GF-D8 (cell line): ENCODE measurements at regions not wholly inside any gene's neighbourhood (a gene's known extent, or its start where the extent isn't known, plus 50 kb on each side); places are given as distances from the start of the nearest gene placed in this dataset.

Experiments used
- DNase-seq: peaks from one replicate; lab custom pipeline; 2025; lab: John Stamatoyannopoulos, UW

DNA sequence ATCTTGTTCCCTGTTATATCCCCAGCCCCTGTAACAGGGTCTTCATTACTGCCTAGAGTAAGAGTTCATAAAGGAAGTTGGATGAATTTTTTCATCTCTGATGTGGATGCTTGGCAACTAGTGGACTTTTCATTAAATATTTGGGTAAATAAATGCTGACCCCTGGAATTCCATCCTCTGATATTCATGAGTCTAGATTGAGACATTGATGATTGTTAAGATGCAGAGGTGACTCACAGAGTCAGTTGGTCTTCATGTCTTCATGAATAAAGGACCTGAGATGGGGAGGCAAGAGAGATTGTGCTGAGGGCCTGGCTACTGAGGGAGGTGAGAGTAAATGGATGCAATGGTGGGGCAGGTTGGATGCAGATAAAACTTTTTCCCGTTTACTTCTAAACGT lies 132.7 kb upstream of the NT5C1B start:
- DNase-seq = no peak

DNA sequence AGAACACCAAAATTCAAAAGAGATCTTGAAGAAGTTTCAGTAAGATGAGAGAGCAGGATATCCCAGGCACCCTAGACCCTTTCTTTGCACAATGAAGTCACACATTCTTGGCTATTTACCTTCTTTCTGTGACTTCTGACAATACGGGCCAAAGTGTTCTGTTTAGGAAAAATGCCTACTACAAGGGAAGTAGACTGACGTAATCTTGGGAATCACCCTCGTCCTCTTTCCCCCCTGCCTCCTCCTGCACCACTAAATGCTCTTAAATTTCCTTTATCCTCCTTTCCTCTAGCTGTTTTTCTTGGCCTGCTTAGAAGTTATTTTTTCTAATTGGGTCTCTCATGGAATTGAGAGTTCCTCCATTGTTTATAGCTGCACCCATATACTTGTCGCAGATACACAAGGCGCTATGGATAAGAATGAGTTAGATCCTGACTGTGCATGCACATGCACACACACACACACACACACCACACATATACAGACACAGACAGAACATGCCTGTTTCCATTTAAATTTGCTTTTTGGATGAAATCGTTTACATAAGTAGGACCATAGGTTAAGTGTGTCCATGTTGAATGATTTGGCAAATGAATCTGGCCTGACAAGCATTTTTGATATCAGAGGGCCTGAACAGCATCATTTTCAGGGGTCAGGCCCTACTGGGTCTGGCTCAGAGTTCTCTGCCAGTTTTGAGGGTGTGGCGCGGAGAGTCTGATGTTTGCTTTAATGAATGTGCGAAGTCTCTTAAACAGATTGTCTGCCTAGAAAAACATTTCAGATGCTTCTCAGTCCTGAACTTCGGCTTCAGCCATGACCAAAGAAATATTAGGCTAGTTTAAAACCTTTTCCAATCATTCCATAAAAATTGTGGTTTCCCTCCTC lies 131.9 kb upstream of the NT5C1B start:
- DNase-seq = no peak

DNA sequence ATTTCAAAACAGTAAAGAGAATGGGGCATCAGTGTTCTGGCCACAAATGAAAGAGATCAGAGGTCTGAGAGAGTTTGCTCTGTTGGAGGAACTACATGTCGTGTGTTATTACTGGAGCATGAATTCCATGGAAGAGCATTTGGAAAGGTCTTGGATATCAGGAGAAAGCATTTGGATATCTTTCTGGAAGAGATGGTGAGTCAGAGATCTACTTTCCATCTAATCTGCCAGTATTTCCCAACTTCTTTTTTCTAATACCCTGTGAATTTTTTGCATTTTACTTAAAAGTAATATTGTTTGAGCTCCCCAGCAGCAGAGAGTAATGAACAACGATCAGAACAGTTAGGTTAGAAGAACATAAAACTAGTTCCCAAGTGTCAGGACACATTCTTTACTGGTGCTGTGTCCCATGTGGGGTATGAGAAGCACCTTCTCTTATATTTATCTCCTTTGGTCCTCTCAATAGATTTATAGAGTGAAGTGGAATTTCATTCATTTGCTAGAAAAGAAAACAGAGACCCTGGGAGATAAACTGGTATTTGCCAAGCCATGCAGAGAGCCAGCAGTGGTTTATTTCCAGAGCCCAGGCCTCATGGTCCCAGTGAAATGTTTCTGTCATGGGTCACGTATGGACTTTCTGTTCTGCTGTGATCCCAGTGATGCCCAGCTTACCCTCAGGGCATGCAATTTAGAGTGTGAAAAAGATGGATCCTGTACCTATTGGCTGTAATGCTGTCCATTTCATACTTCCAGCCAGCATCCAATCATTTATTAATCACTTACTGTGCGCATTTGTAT lies 130.8 kb upstream of the NT5C1B start:
- no peak for DNase-seq

DNA sequence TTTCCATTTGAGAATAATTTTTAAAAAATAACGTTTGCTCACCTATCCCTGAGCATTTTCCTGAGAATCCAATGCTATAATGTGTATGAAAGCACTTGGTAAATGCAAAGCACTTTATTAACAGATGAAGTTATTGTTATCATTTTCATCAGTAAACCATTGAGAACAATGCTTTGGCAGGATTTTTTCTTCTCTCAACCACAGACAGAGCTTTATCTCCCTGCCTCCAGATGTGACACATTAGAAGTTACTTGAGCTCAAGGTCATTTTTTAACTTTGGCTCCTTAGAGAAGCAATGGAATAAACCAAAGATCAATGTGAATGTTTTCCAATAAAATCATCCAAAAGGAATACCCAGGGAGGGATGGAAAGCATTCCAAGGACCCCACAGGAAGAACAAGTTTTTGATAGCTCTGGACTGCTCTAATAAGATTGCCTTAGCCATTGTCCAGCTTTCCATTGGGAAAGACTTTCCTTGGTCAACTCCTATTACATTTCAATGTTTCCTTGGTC lies 118.9 kb upstream of the NT5C1B start:
- no peak for DNase-seq

DNA sequence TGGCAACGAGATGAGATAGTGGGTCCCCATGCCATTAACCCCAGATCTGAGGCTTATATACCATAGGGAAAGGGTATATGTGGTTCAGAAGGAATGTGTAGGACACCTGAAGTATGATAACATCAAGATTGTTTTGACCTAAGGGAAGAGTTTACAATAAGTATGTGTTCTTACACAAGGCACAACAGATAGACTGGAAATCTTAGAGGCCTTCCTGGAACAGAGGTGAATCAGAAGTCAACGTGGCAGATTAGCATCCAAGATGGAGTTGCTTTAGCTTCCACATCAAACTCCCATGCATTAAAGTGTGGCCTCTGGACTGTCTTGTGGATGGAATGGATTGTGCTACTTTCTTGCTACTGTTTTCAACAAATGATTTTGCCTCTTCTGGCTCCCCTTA lies 116.6 kb upstream of the NT5C1B start:
- no peak for DNase-seq

DNA sequence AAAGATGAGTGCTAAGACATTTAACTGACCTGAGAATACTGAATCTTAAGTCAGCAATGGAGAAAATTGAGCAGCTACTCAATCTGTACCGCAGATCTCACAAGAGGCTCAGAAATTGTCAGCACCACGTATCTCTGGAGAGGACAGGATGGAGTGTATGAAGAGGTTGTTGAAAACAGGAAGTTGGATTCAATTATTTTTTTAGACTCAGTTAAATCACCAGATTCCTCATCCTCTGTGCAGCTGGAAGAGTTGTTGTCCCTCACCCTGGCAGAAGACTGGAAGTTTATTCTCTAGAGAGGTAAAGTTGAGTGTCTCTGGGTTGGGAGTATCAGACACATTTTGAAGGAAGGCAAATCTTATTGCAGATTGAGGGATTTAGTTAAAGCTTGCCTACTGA lies 114.9 kb upstream of the NT5C1B start:
- DNase-seq = no peak

DNA sequence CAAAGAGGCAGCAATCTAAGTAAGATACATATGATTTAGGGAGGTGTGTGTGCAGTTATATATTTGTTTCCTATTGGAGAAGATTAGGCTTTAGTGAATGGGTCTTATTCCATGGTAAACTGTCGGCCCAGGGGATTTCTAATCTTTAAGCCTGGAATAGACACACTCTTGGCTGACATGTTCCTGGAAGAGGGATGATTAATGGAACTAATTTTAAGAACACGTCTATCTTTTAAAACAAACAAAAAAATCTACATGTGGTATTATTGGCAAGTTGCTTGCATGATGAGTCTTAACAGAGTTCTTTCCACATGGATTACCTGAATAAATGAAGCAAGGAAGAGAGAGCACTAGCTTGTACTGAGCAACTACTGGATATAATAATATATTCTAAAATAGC lies 114.2 kb upstream of the NT5C1B start:
- DNase-seq = no peak

DNA sequence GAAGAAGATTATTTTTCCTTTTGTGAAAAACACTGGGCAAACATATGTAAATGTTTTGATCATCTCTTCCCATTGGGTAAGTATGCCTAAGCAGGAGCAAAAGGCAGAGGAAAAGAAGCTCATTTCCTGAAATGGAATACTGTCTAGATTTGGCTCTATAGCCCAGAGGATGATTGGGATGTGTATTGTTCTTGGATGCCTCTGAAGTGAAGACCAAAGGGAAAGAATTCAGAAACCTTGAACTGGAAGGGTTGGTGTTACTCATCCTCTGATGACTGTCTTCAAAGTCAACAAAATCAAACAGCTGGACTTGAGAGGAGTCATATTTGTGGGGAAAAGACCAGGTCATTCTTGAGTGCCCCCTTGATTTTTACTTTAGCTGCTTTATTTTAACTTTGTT lies 112.6 kb upstream of the NT5C1B start:
- no peak for DNase-seq

DNA sequence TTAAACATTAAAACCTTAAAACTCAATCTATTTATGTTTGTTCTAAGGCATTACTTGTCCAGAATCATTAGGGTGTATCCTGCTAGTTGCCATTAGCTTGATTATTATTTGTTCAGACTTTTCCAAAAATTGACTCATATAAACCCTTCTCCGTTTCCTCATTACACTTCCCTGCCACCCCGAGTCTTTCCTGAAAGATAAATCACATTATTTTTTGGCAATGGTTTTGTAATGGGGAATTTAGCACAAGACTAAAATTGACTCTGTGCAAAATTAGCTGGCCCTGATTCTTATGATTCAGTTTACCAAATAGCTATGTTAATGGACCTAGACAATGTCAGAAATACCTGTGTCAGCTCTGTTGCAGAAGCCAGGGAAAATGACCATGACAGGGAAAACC lies 112.2 kb upstream of the NT5C1B start:
- DNase-seq = no peak

DNA sequence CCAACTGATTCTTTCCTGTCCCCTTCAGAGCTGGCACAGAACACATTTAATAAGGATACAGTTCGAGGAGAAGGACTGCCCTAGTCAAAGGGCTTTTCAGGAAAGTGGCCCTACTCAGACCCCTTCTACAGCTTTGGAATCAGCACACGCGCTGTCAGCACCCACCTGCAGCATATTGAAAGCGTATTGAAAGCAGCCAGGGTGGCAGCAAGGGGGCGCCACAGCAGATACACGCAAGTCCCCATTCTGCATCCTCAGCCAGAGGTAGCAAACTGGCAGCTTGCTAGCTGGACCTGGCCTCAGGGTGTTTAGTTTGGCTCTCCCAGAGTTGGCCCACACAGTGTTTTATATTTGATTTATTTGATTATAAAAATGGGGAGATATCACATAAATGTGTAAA lies 101.0 kb upstream of the NT5C1B start:
- DNase-seq = no peak

DNA sequence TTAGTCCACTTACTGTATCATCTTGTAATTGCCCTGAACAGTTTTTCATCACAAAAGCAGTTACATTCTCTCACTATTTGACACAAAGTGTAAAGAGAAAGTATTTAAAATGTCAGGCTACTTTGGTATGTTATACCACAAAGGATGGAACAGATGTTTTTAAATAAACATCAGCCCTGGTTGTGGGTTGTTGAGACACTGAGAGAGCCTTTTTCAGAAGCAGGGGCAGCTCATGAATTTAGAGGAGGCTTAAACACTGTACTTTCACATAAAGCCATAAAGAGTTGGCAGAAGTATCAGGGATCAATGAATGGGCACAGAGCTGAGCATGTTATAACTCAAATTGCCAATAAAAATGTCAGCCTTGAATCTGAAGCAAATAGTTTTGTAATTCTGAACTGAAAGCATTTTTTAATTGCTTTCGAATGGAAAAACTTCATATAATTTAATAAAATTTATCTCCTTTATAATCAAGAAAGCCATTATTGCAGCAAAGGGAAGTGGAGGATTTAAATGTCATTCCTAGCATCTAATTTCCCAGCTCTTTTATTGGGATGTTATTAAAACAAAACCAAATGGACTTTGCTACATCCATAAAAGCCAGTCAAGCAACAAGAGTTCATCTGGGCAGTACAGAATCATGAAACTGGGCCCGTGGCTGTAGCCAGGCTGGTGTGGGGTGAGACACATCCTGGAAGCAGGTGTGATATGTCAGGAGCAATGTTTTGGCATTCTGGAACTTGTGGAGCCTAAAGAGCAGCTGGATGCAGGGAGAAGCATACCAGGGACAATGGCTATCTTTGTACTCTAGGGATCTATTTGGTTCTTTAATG lies 95.1 kb upstream of the NT5C1B start:
- DNase-seq = no peak

DNA sequence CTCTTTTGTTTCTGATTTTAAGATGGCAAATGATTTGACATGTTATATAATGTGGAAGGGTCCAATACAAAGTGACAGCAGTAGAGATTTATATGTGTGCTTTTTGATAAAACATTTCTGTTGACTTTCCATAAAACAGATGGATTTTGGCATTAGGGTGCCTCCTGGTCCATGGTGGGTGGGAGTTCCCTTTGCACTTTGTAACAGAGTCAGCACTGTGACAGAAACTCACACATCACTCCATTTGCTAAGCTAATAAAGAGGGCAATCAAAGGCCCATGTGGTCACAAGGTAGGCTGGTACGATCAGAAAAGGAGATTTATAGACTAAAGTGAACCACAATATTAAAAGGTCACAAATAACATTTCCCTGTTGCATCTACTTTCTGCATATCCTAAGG lies 93.3 kb upstream of the NT5C1B start:
- no peak for DNase-seq

DNA sequence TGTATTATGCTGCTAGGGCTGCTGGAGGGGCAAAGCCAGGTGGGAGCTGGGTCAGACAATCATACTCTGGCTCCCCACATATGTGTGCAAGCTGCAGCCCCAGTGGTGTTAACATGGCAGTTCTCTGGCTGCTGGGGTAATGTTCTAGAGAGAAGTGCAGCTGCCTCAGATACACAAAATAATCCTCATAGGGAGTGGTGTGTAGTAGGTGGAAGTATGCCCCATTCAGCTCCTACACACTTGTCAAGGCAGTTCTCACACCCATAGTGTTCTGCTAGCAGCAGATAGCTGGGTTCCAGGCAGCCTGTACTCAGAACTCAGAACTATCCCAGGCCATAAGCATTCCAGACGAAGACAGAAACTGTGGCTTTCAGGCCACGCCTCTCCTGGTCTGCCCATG lies 87.9 kb upstream of the NT5C1B start:
- no peak for DNase-seq

DNA sequence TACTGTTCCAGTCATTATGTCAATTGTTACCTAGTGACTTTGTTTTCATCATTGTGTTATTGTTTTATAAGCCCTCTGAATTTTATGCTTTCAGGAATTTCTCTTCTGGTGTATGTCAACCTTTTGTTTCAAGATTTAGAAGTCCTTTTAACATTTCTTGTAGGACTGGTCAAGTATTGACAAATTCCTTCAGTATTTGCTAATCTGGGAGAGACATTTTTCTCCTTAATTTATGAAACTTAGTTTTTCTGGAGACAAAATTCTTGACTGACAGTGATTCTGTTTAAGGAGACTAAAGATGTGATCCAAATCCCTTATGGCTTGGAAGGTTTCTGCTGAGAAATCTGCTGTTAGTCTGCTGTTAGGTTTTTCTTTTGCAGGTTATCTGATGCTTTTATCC lies 84.9 kb upstream of the NT5C1B start:
- DNase-seq = no peak

DNA sequence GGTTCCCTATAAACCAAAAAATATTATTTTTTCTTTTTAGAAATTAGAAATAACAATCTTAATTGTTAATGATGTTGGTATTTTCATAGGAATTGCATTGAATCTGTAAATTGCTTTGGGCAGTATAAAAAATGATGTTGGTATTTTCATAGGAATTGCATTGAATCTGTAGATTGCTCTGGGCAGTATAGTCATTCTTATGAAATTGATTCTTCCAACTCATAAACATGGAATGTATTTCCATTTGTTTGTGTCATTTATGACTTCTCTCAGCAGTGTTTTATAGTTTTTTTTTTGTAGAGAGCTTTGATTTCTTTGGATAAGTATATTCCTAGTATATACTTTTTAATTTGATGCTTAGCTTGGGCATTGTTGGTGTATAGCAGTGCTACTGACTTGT lies 82.0 kb upstream of the NT5C1B start:
- no peak for DNase-seq

DNA sequence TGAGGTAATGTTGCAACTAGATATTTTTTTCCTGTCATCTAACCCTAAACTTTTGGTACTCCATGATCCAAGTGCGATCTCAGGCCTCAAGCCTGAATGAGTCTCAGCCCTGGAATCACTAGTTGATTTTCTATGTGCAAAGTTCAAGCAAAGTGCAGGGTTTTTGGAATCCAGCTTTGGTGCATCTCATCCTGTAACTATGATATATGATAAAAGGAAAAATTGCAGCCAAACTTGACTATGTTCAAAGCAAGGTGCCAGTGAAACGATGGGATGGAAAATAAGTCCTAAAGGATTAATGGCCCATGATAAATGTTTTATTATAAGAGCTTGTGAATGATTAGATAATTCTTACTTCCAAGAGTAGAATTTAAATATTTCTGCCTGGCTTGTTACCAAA lies 78.9 kb upstream of the NT5C1B start:
- DNase-seq = no peak

DNA sequence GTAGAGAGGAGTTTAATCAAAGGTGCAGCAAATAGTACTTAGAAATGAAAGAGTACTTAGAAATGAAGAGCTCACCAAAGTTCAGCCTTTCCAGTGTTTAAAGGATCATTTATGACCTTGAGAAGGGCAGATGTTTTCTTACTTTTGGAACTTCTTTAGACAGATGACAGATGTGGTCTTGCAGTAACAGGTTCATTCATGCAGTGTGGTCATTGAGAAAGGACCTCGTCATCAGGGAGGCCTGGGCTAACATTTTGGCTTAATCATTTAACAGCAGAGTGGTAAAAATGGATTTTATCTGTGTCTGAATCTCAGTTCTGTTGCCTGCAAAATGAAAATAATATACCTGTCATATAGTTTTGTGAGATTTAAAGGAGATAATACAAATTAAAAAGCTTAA lies 75.1 kb upstream of the NT5C1B start:
- no peak for DNase-seq

DNA sequence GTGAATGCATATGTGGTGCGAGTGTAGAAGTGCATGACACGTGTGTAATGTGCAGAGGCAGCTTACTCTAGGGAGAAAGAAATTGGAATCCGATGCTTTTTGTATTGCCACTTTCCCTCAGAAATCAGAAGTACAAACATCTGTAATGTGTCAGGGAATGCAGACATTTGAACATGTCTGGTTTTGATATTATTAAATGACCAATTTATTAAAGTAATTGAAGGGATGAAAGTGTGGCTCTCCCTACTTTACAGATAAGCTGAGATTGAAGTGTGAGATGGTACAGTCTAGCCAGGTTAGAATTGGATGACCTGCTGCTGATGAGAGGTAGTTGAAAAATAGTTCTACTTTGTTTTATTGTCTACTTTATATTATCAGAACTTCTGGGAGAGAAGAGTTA lies 74.5 kb upstream of the NT5C1B start:
- no peak for DNase-seq

DNA sequence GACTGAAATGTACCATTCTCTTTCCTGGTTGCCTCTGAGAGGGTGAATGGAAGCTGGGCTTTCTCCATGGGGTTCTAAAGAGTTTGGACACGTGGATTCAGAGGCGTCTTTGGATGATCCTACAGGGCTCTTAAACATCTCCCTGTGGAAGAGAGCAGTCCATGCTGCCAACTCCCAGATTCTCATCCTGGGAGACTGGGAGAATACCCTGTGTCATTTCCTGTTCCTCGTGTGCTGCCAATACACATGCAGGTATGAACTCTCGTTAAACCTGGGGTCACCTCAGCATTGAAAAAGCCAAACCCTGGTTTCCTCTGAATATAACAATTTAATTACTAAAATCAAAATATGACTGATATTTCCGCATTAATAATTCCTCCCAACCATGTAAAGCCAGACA lies 73.3 kb upstream of the NT5C1B start:
- DNase-seq = no peak

DNA sequence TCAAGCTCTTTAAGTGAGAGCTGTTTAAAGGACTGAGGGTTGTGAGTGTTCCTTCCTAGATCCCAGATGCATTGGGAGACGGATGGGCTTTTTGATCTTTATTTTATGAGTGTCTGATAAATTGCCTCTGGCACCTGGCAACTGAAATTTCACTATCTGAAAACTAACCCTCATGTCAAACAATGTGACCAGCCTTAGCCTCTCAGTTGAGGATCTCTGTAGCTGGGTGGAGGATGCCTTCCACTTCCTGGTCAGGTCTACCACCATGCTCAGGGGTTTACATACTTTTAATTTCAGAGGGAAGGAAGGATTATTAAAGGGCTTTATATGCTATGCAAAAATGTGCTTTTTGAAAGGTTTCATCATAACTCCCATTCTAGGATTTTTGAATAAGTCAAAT lies 70.5 kb upstream of the NT5C1B start:
- no peak for DNase-seq

DNA sequence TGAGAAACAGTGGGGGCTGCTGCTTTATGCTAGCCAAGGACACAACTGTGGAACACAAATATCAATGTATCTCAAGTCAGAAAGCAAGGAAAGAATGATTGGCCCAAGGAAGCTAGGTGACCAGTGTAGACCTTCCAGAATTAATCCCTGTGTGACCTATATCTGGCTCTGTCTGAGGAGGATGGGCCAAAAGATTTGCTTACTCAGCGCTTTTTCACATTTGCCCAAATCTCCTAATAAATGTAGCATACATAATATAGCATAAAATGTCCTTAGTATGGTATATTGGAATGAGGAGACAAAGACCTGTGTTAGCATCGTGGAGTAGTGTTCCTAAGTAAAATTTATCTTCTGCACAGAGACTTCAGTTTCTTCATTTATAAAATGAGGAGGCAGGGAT lies 66.7 kb upstream of the NT5C1B start:
- no peak for DNase-seq
